ENCODE measurements at regions not wholly inside any gene's neighbourhood (a gene's known extent, or its start where the extent isn't known, plus 50 kb on each side); places are given as distances from the start of the nearest gene placed in this dataset.

DNA sequence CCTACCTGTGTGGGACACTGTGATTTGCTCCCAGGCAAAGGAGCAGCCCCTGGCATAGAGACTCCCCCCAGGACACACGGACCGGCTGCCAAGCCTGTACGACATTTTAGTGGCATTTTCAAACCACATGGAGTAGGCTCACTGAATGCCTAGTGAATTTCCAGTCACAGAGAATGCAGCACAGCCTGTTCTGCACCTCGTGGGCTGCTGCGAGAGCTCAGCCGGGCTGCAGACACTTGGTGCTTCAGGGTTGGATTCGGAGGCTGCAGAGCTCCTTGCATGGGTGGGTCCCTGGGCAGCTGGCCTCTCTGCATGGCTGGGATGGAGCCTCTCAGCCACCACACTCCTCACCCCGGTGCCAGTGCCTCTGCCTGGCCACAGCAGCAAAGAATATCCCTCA, 51.2 kb upstream of the HNF1B start:
- TF ChIP-seq NFE2L2 (IDR thresholded peaks at IDR 0.05; ENCODE audit: low read depth, low read length): no peak
- TF ChIP-seq POLR2A (IDR thresholded peaks at IDR 0.05; ENCODE audit: low read depth, low read length): no peak
- no peak for TF ChIP-seq SMC3 (IDR thresholded peaks at IDR 0.05; ENCODE audit: low read depth, low read length)
- TF ChIP-seq, protein P1, sequence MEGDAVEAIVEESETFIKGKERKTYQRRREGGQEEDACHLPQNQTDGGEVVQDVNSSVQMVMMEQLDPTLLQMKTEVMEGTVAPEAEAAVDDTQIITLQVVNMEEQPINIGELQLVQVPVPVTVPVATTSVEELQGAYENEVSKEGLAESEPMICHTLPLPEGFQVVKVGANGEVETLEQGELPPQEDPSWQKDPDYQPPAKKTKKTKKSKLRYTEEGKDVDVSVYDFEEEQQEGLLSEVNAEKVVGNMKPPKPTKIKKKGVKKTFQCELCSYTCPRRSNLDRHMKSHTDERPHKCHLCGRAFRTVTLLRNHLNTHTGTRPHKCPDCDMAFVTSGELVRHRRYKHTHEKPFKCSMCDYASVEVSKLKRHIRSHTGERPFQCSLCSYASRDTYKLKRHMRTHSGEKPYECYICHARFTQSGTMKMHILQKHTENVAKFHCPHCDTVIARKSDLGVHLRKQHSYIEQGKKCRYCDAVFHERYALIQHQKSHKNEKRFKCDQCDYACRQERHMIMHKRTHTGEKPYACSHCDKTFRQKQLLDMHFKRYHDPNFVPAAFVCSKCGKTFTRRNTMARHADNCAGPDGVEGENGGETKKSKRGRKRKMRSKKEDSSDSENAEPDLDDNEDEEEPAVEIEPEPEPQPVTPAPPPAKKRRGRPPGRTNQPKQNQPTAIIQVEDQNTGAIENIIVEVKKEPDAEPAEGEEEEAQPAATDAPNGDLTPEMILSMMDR (conservative IDR thresholded peaks at IDR 0.05; ENCODE audit: low read depth, low read length): no peak
- no peak for TF ChIP-seq MAFK (IDR thresholded peaks at IDR 0.05; ENCODE audit: low read depth, low read length)
- no peak for TF ChIP-seq MAZ (IDR thresholded peaks at IDR 0.05; ENCODE audit: borderline replicate concordance, low read depth, low read length)
- no peak for TF ChIP-seq RAD21 (IDR thresholded peaks at IDR 0.05; ENCODE audit: low read length)
- TF ChIP-seq BHLHE40 (IDR thresholded peaks at IDR 0.05; ENCODE audit: low read depth, low read length): no peak
- TF ChIP-seq MXI1 (IDR thresholded peaks at IDR 0.05; ENCODE audit: borderline replicate concordance, low read depth, low read length): no peak
- TF ChIP-seq, protein P2, sequence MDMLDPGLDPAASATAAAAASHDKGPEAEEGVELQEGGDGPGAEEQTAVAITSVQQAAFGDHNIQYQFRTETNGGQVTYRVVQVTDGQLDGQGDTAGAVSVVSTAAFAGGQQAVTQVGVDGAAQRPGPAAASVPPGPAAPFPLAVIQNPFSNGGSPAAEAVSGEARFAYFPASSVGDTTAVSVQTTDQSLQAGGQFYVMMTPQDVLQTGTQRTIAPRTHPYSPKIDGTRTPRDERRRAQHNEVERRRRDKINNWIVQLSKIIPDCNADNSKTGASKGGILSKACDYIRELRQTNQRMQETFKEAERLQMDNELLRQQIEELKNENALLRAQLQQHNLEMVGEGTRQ (IDR thresholded peaks at IDR 0.05; ENCODE audit: low read depth, low read length): no peak
- no peak for TF ChIP-seq CHD1 (IDR thresholded peaks at IDR 0.05; ENCODE audit: low read depth, low read length)
- no peak for TF ChIP-seq CEBPB (IDR thresholded peaks at IDR 0.05; ENCODE audit: low read depth, low read length)
- no peak for TF ChIP-seq RFX5 (IDR thresholded peaks at IDR 0.05; ENCODE audit: low read depth, low read length)
